Panc1 (cell line): ENCODE measurements at regions not wholly inside any gene's neighbourhood (a gene's known extent, or its start where the extent isn't known, plus 50 kb on each side); places are given as distances from the start of the nearest gene placed in this dataset.

ENCODE experiments used
- CTCF ChIP-seq: fragments of 450-650 bp; IDR thresholded peaks from 2 replicates; pipeline ENCODE4 v1.5.1; 2017; ENCODE audit warnings: mild to moderate bottlenecking
- REST ChIP-seq, 2 experiments: IDR thresholded peaks; 2 replicates each; pipeline ENCODE4 v1.6.1; 2011 to 2012; ENCODE audit warnings: low read depth in 2 of 2, control low read depth in 1 of 2, low read length in 1 of 2, mild to moderate bottlenecking in 1 of 2, moderate library complexity in 1 of 2; ENCODE audit not compliant: insufficient read depth in 1 of 2
- TCF7L2 ChIP-seq: IDR thresholded peaks from 2 replicates; pipeline ENCODE4 v1.6.1; 2011; ENCODE audit warnings: mild to moderate bottlenecking, low read depth, low read length, inconsistent platforms

GRCh38 chr3:159850481-159850880 is 138.2 kb upstream of the IL12A start:
- no peak for TF ChIP-seq CTCF
- no peak for TF ChIP-seq REST (IDR thresholded peaks at IDR 0.05; ENCODE audit: insufficient read depth in 1 of 2, low read depth in 2 of 2, low read length in 1 of 2)
- no peak for TF ChIP-seq TCF7L2
